ENCODE measurements at regions not wholly inside any gene's neighbourhood (a gene's known extent, or its start where the extent isn't known, plus 50 kb on each side); places are given as distances from the start of the nearest gene placed in this dataset.
"Not testable (repeated sequence)": the region's sequence is repeated elsewhere in the genome, so short reads cannot be mapped to it uniquely, and the experiment has no call there.

DNA sequence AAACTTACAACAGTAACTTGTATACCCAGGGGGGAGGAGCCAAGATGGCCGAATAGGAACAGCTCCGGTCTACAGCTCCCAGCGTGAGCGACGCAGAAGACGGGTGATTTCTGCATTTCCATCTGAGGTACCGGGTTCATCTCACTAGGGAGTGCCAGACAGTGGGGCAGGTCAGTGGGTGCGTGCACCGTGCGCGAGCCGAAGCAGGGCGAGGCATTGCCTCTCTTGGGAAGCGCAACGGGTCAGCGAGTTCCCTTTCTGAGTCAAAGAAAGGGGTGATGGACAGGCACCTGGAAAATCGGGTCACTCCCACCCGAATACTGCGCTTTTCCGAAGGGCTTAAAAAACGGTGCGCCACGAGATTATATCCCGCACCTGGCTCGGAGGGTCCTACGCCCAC, 278.8 kb downstream of the FAM47B start:
- intact Hi-C loops (cut with micrococcal nuclease; ENCODE audit: unreplicated experiment); POLR2A ChIA-PET; H3K9ac ChIP-seq (ENCODE audit: insufficient read depth, low read depth, low read length); FAIRE-seq; in situ Hi-C loops (cut with HindIII; ENCODE audit: extremely low pct_ligation_motif_present, low pct_unique_long_range_greater_than_20kb); H3K4me3 ChIP-seq (replicated peaks in 1 of 3; ENCODE audit: insufficient read depth in 1 of 3, low read depth in 2 of 3, low read length in 3 of 3); H3K4me1 ChIP-seq (ENCODE audit: insufficient read depth, low read length); H3K27ac ChIP-seq (ENCODE audit: extremely low read length, insufficient read depth, low read length); H3K36me3 ChIP-seq (replicated peaks in 1 of 2; ENCODE audit: control insufficient read depth in 1 of 2, insufficient read depth in 2 of 2, low read length in 2 of 2); H3K9me3 ChIP-seq (ENCODE audit: low read length); CTCF ChIA-PET (ENCODE audit: low intra/inter-chr PET ratio, low total read pairs); ATAC-seq; H3K79me2 ChIP-seq (ENCODE audit: insufficient read depth, low read length); H4K20me1 ChIP-seq (ENCODE audit: insufficient read depth, low read length); H3K4me2 ChIP-seq (ENCODE audit: low read depth, low read length); H3K27me3 ChIP-seq (ENCODE audit: control insufficient read depth in 1 of 2, insufficient read depth in 2 of 2, low read length in 2 of 2); BruUV-seq (replicated peaks); H2AFZ ChIP-seq (ENCODE audit: low read length); DNase-seq (ENCODE audit: low spot score): not testable (repeated sequence)
- 70% methylated on average over 4 of the region's 26 CpGs for WGBS (ENCODE audit: low lambda C conversion rate)

DNA sequence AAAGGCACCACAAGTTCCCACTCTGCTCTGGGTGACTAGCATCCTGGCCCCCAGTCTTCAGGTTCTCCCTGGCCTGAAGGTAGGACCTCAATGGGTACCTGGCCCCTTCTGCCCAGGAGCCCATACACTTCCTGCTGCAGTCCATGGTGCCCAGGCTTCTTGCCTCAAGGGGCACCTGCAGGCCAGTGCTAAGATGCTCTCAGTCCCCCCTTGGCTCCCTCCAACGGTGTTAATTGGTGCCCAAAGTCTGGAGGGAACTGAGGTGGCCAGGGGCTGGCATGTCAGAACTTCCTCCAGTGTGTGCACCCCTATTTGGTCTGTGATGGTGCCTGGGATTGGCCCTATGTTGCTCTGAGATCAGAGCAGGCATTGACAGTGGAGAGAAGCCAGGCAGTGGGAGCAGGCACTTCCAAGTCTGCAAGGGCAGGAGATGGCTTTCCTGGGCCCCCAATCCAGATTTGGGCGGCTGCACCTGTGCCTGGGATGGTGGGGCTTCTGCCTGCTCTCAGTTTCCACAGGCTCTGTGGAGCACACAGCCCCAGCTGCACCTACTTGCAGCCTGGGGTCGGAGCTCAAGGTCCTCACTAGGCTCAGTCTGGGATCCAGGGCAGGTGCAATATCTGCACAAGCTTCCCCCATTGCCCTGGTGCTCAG, 301.6 kb downstream of the FAM47B start:
- Histone ChIP-seq H2AFZ (ENCODE audit: low read length) (no peak overlapping the region), H3K9ac (ENCODE audit: insufficient read depth, low read depth, low read length) (no peak overlapping the region), H3K4me3 (replicated peaks in 1 of 3; ENCODE audit: insufficient read depth in 1 of 3, low read depth in 2 of 3, low read length in 3 of 3) (no peak overlapping the region), H3K27ac (ENCODE audit: extremely low read length, insufficient read depth, low read length) (no peak overlapping the region), H3K4me2 (ENCODE audit: low read depth, low read length) (no peak overlapping the region), H3K27me3 (ENCODE audit: control insufficient read depth in 1 of 2, insufficient read depth in 2 of 2, low read length in 2 of 2) (no peaks in the 10 kb centered on the region), H3K36me3 (replicated peaks in 1 of 2; ENCODE audit: control insufficient read depth in 1 of 2, insufficient read depth in 2 of 2, low read length in 2 of 2) (no peaks in the 10 kb centered on the region), H3K4me1 (ENCODE audit: insufficient read depth, low read length) (no peaks in the 10 kb centered on the region), H3K9me3 (ENCODE audit: low read length) (peaks cover 5% of the 10 kb centered on the region; the same call in 1 of the 2 replicates), H3K79me2 (ENCODE audit: insufficient read depth, low read length) (no peaks in the 10 kb centered on the region), H4K20me1 (ENCODE audit: insufficient read depth, low read length) (no peaks in the 10 kb centered on the region)
- BruUV-seq (replicated peaks) = no TSS peak
- DNase-seq (ENCODE audit: low spot score) (no peak), FAIRE-seq (no peak), ATAC-seq (no peak)
- WGBS (ENCODE audit: low lambda C conversion rate) = no CpG with 5 or more reads among the region's 3 CpGs
- intact Hi-C loops (cut with micrococcal nuclease; ENCODE audit: unreplicated experiment) (no loop called here), in situ Hi-C loops (cut with HindIII; ENCODE audit: extremely low pct_ligation_motif_present, low pct_unique_long_range_greater_than_20kb) (no loop called here)
- ChIA-PET CTCF (ENCODE audit: low intra/inter-chr PET ratio, low total read pairs) (no interaction called here), POLR2A (no interaction called here)
- TF ChIP-seq, protein P1, sequence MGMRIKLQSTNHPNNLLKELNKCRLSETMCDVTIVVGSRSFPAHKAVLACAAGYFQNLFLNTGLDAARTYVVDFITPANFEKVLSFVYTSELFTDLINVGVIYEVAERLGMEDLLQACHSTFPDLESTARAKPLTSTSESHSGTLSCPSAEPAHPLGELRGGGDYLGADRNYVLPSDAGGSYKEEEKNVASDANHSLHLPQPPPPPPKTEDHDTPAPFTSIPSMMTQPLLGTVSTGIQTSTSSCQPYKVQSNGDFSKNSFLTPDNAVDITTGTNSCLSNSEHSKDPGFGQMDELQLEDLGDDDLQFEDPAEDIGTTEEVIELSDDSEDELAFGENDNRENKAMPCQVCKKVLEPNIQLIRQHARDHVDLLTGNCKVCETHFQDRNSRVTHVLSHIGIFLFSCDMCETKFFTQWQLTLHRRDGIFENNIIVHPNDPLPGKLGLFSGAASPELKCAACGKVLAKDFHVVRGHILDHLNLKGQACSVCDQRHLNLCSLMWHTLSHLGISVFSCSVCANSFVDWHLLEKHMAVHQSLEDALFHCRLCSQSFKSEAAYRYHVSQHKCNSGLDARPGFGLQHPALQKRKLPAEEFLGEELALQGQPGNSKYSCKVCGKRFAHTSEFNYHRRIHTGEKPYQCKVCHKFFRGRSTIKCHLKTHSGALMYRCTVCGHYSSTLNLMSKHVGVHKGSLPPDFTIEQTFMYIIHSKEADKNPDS (CRISPR knock-in tag; IDR thresholded peaks at IDR 0.05) = no peak
- TF ChIP-seq ZNF777 (CRISPR knock-in tag; IDR thresholded peaks at IDR 0.05) = no peak
- TF ChIP-seq ZNF768 (CRISPR knock-in tag; IDR thresholded peaks at IDR 0.05) = no peak
- no peak for TF ChIP-seq TAF15 (IDR thresholded peaks at IDR 0.05; ENCODE audit: low read depth, low read length, poor library complexity, severe bottlenecking)
- no peak for TF ChIP-seq HMGXB4 (CRISPR knock-in tag; IDR thresholded peaks at IDR 0.05; ENCODE audit: borderline replicate concordance in 1 of 2, low read depth in 1 of 2)
- TF ChIP-seq MED8 (CRISPR knock-in tag; IDR thresholded peaks at IDR 0.05; ENCODE audit: insufficient replicate concordance) = no peak
- TF ChIP-seq SIN3B (IDR thresholded peaks at IDR 0.05; ENCODE audit: low read length) = no peak
- no peak for TF ChIP-seq SOX13 (IDR thresholded peaks at IDR 0.05)
- no peak for TF ChIP-seq SOX13 (CRISPR knock-in tag; conservative IDR thresholded peaks at IDR 0.05 in 1 of 2, IDR thresholded peaks at IDR 0.05 in 1 of 2)
- TF ChIP-seq ZNF737 (CRISPR knock-in tag; IDR thresholded peaks at IDR 0.05; ENCODE audit: borderline replicate concordance) = no peak
- no peak for TF ChIP-seq PCBP2 (optimal IDR thresholded peaks at IDR 0.05; ENCODE audit: low read depth, low read length, poor library complexity, severe bottlenecking)
- TF ChIP-seq KMT2B (CRISPR knock-in tag; IDR thresholded peaks at IDR 0.05) = no peak
- TF ChIP-seq, protein P2, sequence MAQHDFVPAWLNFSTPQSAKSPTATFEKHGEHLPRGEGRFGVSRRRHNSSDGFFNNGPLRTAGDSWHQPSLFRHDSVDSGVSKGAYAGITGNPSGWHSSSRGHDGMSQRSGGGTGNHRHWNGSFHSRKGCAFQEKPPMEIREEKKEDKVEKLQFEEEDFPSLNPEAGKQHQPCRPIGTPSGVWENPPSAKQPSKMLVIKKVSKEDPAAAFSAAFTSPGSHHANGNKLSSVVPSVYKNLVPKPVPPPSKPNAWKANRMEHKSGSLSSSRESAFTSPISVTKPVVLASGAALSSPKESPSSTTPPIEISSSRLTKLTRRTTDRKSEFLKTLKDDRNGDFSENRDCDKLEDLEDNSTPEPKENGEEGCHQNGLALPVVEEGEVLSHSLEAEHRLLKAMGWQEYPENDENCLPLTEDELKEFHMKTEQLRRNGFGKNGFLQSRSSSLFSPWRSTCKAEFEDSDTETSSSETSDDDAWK (CRISPR knock-in tag; IDR thresholded peaks at IDR 0.05) = no peak

Data from HepG2 (cell line).